ENCODE measurements at regions not wholly inside any gene's neighbourhood (a gene's known extent, or its start where the extent isn't known, plus 50 kb on each side); places are given as distances from the start of the nearest gene placed in this dataset.

DNA sequence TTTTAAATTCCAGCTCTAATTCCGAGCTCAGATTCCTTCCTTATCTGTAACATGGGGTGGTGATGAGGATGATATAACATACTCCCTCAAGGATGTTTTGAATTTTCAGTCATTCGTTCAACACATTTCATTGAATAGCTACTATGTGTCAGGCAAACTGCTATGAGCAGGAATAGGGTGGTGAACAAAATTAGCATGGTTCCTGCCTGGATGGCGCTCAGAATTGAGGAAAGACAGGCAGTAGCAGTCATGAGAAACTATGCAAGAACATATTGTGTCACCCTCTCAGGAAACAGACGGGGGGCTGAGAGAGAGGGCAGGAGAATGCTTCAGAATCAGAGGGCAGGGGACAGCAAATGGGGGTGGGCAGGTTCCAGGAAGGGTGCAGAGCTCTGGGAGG is 265.2 kb downstream of the NSG2 start:
- TF ChIP-seq EP300 (IDR thresholded peaks at IDR 0.05) = no peak
- TF ChIP-seq, protein P1, sequence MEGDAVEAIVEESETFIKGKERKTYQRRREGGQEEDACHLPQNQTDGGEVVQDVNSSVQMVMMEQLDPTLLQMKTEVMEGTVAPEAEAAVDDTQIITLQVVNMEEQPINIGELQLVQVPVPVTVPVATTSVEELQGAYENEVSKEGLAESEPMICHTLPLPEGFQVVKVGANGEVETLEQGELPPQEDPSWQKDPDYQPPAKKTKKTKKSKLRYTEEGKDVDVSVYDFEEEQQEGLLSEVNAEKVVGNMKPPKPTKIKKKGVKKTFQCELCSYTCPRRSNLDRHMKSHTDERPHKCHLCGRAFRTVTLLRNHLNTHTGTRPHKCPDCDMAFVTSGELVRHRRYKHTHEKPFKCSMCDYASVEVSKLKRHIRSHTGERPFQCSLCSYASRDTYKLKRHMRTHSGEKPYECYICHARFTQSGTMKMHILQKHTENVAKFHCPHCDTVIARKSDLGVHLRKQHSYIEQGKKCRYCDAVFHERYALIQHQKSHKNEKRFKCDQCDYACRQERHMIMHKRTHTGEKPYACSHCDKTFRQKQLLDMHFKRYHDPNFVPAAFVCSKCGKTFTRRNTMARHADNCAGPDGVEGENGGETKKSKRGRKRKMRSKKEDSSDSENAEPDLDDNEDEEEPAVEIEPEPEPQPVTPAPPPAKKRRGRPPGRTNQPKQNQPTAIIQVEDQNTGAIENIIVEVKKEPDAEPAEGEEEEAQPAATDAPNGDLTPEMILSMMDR (IDR thresholded peaks at IDR 0.05) = no peak
